ENCODE measurements at regions not wholly inside any gene's neighbourhood (a gene's known extent, or its start where the extent isn't known, plus 50 kb on each side); places are given as distances from the start of the nearest gene placed in this dataset.
"Not testable (repeated sequence)": the region's sequence is repeated elsewhere in the genome, so short reads cannot be mapped to it uniquely, and the experiment has no call there.

DNA sequence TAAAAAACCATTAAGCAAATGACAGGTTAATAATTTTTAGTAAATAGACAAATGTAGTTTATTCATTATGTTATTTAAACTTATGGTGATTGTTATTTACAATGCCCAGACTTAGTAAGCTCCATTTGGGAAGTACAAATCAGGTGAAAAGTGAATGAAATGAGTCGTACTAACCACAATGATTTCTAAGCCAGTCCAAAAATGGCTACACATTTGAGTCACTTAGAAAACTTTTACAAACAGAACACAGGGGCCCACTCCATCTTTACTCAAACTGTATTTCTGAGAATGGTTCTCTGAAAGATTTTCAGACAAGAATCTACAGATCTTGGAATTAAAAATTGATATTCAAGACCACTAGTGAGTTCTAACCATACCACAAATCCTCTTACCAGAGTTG, 653.3 kb upstream of the MIS18BP1 start:
- TF ChIP-seq, protein P1, sequence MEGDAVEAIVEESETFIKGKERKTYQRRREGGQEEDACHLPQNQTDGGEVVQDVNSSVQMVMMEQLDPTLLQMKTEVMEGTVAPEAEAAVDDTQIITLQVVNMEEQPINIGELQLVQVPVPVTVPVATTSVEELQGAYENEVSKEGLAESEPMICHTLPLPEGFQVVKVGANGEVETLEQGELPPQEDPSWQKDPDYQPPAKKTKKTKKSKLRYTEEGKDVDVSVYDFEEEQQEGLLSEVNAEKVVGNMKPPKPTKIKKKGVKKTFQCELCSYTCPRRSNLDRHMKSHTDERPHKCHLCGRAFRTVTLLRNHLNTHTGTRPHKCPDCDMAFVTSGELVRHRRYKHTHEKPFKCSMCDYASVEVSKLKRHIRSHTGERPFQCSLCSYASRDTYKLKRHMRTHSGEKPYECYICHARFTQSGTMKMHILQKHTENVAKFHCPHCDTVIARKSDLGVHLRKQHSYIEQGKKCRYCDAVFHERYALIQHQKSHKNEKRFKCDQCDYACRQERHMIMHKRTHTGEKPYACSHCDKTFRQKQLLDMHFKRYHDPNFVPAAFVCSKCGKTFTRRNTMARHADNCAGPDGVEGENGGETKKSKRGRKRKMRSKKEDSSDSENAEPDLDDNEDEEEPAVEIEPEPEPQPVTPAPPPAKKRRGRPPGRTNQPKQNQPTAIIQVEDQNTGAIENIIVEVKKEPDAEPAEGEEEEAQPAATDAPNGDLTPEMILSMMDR (conservative IDR thresholded peaks at IDR 0.05; ENCODE audit: low read depth, low read length): no peak
- H3K4me3 ChIP-seq (ENCODE audit: low read depth, low read length): no peak overlapping the region
- DNase-seq (ENCODE audit: low read depth): peak; percentile 20

DNA sequence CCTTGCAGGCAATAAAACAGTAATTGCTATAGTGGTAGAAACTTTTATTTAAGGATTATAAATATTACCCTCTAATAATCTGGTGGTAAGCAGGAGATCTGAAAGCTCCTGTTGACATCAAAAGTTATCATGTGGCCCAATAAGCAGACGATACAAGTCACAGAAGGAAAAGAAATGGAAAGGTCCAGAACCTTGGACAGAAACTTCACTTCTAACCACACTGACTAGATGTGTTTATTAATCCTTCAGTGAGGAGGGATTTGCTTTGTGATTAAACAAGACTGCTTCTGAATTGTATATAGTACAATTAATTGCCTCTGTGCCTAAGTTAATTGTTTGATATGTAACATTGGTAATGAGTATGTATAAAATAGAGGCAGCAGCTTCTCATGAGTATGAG, 652.7 kb upstream of the MIS18BP1 start:
- no peak for DNase-seq (ENCODE audit: low read depth)
- TF ChIP-seq, protein P1 (conservative IDR thresholded peaks at IDR 0.05; ENCODE audit: low read depth, low read length): no peak
- H3K4me3 ChIP-seq (ENCODE audit: low read depth, low read length): no peak overlapping the region

DNA sequence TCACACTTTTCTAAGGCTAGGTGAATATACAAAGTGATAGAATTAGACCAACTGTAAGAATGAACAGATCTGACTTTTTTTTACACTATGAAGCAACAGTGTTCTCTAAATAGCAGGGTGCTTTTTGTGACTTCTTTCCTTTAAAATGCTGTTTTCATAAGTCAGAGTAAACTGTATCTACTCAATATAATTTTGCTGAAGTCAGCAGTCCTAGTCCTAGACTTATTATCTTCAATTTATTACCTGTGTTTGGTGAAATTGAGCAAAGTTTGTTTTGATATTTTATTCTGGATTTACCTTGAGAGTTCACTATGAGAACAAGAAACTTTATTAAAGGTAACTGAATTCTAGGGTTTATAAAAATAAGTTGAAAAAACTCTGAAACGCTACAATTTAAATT, 651.3 kb upstream of the MIS18BP1 start:
- TF ChIP-seq, protein P1 (conservative IDR thresholded peaks at IDR 0.05; ENCODE audit: low read depth, low read length): no peak
- no peak for DNase-seq (ENCODE audit: low read depth)
- no peak overlapping the region for H3K4me3 ChIP-seq (ENCODE audit: low read depth, low read length)

DNA sequence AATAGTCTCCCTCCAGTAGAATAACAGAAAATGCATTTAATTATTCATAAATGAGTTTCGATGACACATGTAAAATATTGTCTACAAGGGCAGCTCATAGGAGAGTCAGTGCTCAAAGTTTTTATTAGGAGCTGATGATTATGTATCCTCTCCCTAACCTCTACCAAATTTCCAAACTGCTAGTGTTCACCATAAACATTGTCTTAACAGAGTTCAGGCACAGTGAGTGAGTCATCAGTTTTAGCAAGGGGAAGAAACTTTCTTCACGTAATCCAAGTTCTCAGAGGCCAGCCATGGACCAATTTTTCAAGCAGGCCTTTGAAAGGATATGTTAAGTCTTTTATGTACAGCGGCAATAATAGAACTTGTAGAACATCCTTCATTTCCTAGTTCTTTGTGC, 649.2 kb upstream of the MIS18BP1 start:
- TF ChIP-seq, protein P1 (conservative IDR thresholded peaks at IDR 0.05; ENCODE audit: low read depth, low read length): no peak
- no peak for DNase-seq (ENCODE audit: low read depth)
- H3K4me3 ChIP-seq (ENCODE audit: low read depth, low read length): no peak overlapping the region

DNA sequence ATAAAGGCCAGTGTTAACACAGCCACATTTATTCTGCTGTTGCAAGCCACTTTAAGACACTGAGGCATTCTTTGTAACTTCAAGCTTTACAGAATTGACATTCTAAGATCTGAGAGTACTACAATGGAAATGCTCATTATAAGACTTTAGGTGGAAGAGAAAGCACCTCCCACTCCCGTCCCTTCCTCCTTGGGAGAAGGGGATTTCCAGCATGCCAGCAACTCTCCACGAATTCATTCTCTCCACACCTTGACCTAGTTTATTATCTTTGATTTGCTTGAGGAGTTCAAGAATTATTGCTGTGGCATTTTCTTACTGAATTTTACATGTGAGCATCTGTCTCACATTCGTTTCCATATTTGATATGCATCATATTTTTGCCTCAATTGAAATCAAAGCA, 644.4 kb upstream of the MIS18BP1 start:
- H3K4me3 ChIP-seq (ENCODE audit: low read depth, low read length): no peak overlapping the region
- DNase-seq (ENCODE audit: low read depth): no peak
- TF ChIP-seq, protein P1 (conservative IDR thresholded peaks at IDR 0.05; ENCODE audit: low read depth, low read length): no peak

DNA sequence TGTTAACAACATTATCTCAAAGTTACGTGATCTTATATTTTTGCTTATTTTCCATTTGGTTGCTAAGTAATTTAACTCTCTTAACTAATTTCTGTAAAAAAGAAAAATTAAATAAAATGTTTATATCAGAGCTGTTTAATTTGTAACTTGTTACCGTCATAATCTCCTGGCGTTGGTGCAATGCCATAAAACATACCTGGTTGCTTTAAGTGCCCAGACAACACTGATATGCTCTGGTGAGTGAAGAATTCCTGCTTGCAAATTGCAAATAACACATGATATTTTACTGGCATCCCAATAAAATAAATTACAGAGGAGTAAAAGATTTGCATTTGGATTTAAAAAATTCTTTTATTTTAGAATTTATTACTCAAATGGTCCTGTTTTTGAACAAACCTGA, 640.1 kb upstream of the MIS18BP1 start:
- TF ChIP-seq, protein P1 (conservative IDR thresholded peaks at IDR 0.05; ENCODE audit: low read depth, low read length): no peak
- no peak for DNase-seq (ENCODE audit: low read depth)
- H3K4me3 ChIP-seq (ENCODE audit: low read depth, low read length): no peak overlapping the region

DNA sequence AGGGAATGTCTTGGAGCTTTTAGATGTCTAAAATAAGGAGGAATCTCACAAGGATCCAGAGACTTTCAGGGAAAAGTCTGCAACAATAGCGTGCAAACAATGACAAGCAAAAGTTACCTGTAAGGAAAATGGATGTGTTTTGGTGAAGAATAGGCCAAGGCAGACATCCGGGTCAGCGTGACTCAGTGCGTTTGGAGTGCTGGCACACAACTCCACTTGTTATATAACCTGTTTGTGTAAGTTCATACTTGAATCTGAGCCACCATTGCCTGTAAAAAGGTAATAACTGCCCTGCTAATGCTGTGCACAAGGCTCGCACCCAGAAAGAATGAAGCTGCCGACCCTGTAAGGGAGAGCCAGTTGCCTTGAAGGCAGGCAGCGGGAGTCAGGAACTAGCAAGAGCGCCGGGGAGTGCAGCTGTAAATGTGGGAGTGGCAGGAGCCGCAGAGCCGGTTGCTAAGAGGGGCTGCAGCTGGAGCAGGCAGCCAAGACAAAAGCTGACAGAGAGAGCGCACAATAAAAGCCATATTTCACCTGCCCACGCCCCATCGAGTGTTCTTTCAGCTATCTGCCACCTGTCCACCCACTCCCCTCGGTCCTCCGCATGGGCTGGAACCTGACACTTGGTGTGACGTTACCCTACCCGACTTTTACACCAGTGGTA, 638.5 kb upstream of the MIS18BP1 start:
- peak overlapping the region; percentile 35 for H3K4me3 ChIP-seq (ENCODE audit: low read depth, low read length)
- TF ChIP-seq, protein P1 (conservative IDR thresholded peaks at IDR 0.05; ENCODE audit: low read depth, low read length): no peak
- peak; percentile 6 for DNase-seq (ENCODE audit: low read depth)

DNA sequence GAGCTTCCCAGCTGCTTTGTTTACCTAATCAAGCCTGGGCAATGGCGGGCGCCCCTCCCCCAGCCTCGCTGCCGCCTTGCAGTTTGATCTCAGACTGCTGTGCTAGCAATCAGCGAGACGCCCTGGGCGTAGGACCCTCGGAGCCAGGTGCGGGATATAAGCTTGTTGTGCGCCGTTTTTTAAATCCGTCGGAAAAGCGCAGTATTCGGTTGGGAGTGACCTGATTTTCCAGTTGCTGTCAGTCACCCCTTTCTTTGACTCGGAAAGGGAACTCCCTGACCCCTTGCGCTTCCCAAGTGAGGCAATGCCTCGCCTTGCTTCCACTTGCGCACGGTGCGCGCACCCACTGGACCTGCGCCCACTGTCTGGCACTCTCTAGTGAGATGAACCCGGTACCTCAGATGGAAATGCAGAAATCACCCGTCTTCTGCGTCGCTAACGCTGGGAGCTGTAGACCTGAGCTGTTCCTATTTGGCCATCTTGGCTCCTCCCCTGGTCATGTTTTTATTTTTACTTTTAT, 635.8 kb upstream of the MIS18BP1 start:
- not testable (repeated sequence) for H3K4me3 ChIP-seq (ENCODE audit: low read depth, low read length); DNase-seq (ENCODE audit: low read depth)

All from epithelial cell of proximal tubule (primary cell).